SU-DHL-6 (cell line): ENCODE measurements at regions not wholly inside any gene's neighbourhood (a gene's known extent, or its start where the extent isn't known, plus 50 kb on each side); places are given as distances from the start of the nearest gene placed in this dataset.

Experiments used
- CTCF ChIP-seq: fragments of 200-600 bp; sonication (generic); IDR thresholded peaks from one replicate; pipeline ENCODE4 v1.5.1; 2017; ENCODE audit warnings: antibody characterized with exemption, mild to moderate bottlenecking, low read length, moderate library complexity; ENCODE audit not compliant: insufficient read depth, poor library complexity, severe bottlenecking
- EZH2phosphoT487 ChIP-seq: fragments of 200-600 bp; sonication (generic), shearing (Covaris generic); conservative IDR thresholded peaks from 2 replicates; pipeline ENCODE4 v1.6.1; 2018; ENCODE audit warnings: mild to moderate bottlenecking, antibody characterized with exemption, low read length, moderate library complexity, mixed read lengths

DNA sequence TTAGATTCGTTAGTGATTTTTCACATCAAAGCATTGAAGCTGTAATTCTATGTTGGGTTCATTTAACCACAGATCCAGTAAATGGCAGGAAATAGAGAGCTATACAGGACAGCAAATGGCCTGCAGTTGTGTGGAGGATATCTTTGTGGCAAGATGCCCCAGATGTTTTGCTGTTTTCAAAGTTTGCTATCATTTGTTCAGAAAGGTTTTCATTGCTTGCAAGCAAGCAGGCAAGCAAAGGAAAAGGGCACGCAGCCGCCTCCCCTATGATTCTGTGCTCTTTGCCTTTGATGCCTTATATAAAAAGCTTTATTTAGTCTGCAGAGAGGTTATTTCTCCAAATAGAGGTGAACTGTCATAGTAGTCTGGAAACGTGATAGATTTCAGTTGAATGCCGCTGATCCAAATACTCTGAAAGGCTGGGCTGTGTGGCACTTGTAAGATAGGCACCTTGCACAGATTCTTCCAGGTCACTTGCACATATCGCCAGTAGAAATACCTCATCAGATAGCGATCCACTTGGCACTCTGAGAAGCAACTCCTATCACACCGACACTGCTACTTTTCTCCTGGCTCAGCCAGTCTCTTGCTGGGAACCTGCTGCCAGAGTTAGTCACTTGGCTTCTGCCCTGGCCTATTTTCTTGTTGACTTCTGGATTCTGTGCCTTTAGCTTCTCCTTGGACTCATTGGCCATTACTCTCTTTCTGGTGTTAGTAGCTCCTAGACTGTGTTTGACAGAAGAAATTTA is 66.4 kb downstream of the UTRN start:
- TF ChIP-seq CTCF: no peak
- TF ChIP-seq EZH2phosphoT487: no peak
